GM12875 (cell line): ENCODE measurements at regions not wholly inside any gene's neighbourhood (a gene's known extent, or its start where the extent isn't known, plus 50 kb on each side); places are given as distances from the start of the nearest gene placed in this dataset.

ENCODE experiments used
- H3K4me3 ChIP-seq: one replicate; pipeline ENCODE4 v1.5.1; 2011; ENCODE audit warnings: low read depth, low read length, control low read depth
- TF ChIP-seq, protein P1 (sequence below): IDR thresholded peaks from 2 replicates; pipeline ENCODE4 v1.5.1; 2011; ENCODE audit warnings: low read depth, mild to moderate bottlenecking, control low read depth, inconsistent platforms, low read length, moderate library complexity, borderline replicate concordance; ENCODE audit not compliant: insufficient read depth

DNA sequence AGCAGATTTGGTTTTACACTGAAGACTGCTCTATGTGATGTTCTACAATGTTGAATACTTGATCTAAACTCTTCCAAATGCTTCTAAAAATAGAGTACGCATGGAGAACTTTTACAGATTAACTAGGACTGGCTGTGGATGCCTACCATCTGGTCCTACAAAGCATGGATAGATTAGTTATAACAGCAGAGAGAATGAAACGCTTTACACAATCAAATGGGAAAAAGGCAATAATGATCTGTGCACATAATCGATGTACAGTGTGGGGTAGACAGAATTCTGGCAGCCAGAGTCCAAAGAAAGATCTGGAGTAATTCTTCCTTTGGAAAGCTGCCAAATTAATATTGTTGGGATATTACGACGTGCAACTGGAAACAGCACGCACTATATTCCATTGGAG is 1885.5 kb upstream of the PRR20A start:
- TF ChIP-seq, protein P1, sequence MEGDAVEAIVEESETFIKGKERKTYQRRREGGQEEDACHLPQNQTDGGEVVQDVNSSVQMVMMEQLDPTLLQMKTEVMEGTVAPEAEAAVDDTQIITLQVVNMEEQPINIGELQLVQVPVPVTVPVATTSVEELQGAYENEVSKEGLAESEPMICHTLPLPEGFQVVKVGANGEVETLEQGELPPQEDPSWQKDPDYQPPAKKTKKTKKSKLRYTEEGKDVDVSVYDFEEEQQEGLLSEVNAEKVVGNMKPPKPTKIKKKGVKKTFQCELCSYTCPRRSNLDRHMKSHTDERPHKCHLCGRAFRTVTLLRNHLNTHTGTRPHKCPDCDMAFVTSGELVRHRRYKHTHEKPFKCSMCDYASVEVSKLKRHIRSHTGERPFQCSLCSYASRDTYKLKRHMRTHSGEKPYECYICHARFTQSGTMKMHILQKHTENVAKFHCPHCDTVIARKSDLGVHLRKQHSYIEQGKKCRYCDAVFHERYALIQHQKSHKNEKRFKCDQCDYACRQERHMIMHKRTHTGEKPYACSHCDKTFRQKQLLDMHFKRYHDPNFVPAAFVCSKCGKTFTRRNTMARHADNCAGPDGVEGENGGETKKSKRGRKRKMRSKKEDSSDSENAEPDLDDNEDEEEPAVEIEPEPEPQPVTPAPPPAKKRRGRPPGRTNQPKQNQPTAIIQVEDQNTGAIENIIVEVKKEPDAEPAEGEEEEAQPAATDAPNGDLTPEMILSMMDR: no peak

DNA sequence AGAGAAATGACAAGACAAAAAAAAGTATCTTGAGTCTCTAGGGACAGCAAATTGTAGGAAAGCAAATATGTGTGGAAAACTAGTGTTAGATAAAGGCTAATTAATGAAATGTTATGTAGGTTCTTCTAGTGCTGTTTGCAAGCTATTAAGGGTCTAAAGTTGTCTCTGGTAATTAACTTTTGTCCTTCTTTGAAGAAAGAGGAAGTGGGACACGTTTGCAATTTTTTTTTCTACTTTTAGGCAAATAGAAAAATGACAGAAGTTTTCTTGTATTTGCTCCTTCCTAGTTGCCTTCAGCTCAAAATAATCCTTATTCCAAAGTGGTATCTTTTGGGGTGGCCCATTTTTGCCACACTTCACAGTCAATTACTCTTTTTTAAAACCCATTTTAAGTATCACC is 1877.7 kb upstream of the PRR20A start:
- no peak overlapping the region for H3K4me3 ChIP-seq
- TF ChIP-seq, protein P1: no peak

More for the DNA sequence above, 1885.5 kb upstream of the PRR20A start:
- H3K4me3 ChIP-seq: no peak overlapping the region

DNA sequence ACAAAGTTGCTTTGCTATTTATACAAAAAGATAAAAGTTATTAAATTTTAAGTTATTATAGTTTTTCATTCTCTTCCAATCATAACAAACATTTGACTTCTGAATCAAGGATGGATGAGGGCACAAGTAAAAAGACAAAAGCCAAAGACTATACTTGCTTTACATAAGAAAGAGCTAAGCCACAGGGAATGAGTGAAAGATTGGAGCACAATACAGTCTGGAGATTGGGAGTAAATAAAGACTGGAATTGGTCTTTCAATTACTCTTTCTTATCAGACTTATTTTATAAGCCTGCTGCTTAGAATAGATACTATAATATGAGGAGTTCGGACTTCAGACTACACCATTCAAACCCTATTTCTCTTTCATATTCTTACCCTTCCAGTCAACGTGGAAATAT is 1874.1 kb upstream of the PRR20A start:
- TF ChIP-seq, protein P1: no peak

DNA sequence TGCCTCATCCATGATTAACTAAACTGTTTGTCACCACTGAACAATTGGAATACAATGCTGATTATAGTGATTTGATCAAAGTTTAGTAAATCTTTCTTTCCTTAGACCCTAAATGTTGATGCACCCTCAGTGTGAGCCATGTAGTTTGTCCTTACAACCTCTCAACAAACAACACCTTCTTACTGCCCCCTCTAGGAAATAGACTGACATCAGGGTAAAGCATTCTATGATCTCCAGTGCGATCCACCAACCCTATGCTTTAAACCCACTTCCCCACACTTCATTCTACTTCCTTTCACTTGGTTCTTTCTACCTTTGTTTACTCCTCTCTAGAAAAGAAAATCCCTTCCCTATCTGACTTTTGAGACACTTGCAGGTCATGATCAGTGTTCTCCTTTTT is 1842.5 kb upstream of the PRR20A start:
- H3K4me3 ChIP-seq: no peak overlapping the region
- TF ChIP-seq, protein P1: no peak

More for the DNA sequence above, 1874.1 kb upstream of the PRR20A start:
- no peak overlapping the region for H3K4me3 ChIP-seq

DNA sequence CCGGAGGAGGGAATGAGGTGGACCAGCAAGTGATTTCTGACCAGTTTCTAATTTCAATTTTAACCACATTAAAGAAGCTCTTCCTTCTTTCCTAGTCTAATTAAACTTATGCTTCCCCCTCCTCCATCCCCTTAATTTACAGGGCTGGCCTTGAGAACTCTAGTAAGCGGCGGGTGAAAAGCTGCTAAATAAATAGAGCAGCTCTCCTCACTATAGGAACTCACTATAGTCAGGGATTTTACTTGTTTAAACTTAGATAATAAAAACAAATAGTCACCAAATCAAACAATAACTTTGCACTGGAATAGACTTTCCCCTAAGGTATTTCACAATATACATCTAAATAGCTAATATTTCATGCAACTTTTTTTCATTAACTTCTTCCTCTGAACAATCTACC is 1838.2 kb upstream of the PRR20A start:
- TF ChIP-seq, protein P1: no peak
- no peak overlapping the region for H3K4me3 ChIP-seq

DNA sequence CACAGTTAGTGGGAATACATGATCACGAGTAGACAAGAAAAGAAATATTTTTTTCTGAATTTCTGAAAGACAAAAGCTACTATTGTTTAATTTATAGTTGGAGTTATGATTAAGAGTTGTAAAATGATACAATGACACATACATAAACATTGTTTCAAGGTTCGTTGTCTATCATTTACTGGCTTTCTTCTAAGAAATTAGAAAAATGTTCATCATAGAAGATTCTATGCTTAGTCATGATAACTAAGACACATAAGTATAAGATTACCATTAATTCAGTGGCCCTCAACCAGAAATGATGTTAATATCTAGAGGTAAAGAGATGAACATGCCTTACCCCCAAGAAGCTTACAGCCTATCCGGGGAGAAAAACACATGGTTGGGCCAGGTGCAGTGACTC is 1832.8 kb upstream of the PRR20A start:
- TF ChIP-seq, protein P1: no peak
- H3K4me3 ChIP-seq: no peak overlapping the region

DNA sequence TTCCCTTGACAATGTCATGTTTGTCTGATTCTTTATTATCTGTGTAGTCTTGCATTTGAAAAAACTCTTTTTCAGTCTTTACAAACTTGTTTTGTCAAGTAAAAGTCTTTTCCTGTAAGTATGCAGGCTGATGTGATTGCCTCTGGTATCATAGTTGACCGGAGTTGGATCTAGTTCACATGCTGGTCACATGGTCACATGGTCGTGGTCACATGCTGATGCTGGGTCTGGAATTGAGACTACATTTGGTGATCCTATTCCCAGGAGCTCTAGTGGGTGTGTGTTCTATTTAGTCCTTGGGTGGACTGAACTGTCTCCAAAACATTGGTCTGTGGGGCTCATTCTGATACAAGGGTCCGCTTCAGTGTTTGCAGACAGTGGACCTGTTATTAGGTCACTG is 1798.8 kb upstream of the PRR20A start:
- TF ChIP-seq, protein P1: no peak
- no peak overlapping the region for H3K4me3 ChIP-seq
